Smooth muscle cell of the brain vasculature (primary cell): ENCODE measurements at regions not wholly inside any gene's neighbourhood (a gene's known extent, or its start where the extent isn't known, plus 50 kb on each side); places are given as distances from the start of the nearest gene placed in this dataset.

ENCODE experiments used
- DNase-seq: peaks from one replicate; pipeline ENCODE4 v3.0.0-alpha.2; 2012; ENCODE audit warnings: low read depth, low spot score

- DNase-seq, result no peak
Observed at GRCh38 chr18:76771192-76771799, 51.1 kb upstream of the ZNF236 start.

GRCh38 chr18:76767954-76768353 is 54.4 kb upstream of the ZNF236 start:
- no peak for DNase-seq

GRCh38 chr18:76766429-76766828 is 55.9 kb upstream of the ZNF236 start:
- DNase-seq, result no peak

GRCh38 chr18:76765649-76766048 is 56.7 kb upstream of the ZNF236 start:
- DNase-seq, result no peak

- no peak for DNase-seq
Observed at GRCh38 chr18:76764291-76764901, 58.0 kb upstream of the ZNF236 start.

- DNase-seq, result no peak
Observed at GRCh38 chr18:76759056-76759455, 63.3 kb upstream of the ZNF236 start.

- no peak for DNase-seq
Observed at GRCh38 chr18:76757925-76758324, 64.4 kb upstream of the ZNF236 start.

- no peak for DNase-seq
Observed at GRCh38 chr18:76757335-76757734, 65.0 kb upstream of the ZNF236 start.

- no peak for DNase-seq
Observed at GRCh38 chr18:76756531-76757253, 65.7 kb upstream of the ZNF236 start.

- DNase-seq, result no peak
Observed at GRCh38 chr18:76754351-76754750, 68.0 kb upstream of the ZNF236 start.

- no peak for DNase-seq
Observed at GRCh38 chr18:76752400-76752799, 70.0 kb upstream of the ZNF236 start.

- no peak for DNase-seq
Observed at GRCh38 chr18:76750917-76751890, 71.2 kb upstream of the ZNF236 start.

GRCh38 chr18:76750269-76750668 is 72.1 kb upstream of the ZNF236 start:
- DNase-seq, result no peak

GRCh38 chr18:76747676-76748075 is 74.7 kb upstream of the ZNF236 start:
- DNase-seq, result no peak

GRCh38 chr18:76741346-76741745 is 81.0 kb upstream of the ZNF236 start:
- DNase-seq, result no peak

- no peak for DNase-seq
Observed at GRCh38 chr18:76736309-76736708, 86.0 kb upstream of the ZNF236 start.

GRCh38 chr18:76730901-76731300 is 91.5 kb upstream of the ZNF236 start:
- DNase-seq, result no peak

- DNase-seq, result no peak
Observed at GRCh38 chr18:76727589-76727988, 94.8 kb upstream of the ZNF236 start.

GRCh38 chr18:76725445-76725844 is 96.9 kb upstream of the ZNF236 start:
- no peak for DNase-seq

- no peak for DNase-seq
Observed at GRCh38 chr18:76722224-76723061, 99.9 kb upstream of the ZNF236 start.
